NCI-H2227 (cell line): ENCODE measurements at regions not wholly inside any gene's neighbourhood (a gene's known extent, or its start where the extent isn't known, plus 50 kb on each side); places are given as distances from the start of the nearest gene placed in this dataset.
A peak's percentile ranks its signal among the peaks of the same experiment; 100 is the strongest.
"Not testable (repeated sequence)": the region's sequence is repeated elsewhere in the genome, so short reads cannot be mapped to it uniquely, and the experiment has no call there.

Source experiments
- DNase-seq: peaks from one replicate; lab custom pipeline; 2025; ENCODE audit not compliant: unreplicated experiment; lab: John Stamatoyannopoulos, UW

GRCh38 chr2:55124682-55125081, 74.4 kb upstream of the RTN4 start:
- DNase-seq: not testable (repeated sequence)

DNA sequence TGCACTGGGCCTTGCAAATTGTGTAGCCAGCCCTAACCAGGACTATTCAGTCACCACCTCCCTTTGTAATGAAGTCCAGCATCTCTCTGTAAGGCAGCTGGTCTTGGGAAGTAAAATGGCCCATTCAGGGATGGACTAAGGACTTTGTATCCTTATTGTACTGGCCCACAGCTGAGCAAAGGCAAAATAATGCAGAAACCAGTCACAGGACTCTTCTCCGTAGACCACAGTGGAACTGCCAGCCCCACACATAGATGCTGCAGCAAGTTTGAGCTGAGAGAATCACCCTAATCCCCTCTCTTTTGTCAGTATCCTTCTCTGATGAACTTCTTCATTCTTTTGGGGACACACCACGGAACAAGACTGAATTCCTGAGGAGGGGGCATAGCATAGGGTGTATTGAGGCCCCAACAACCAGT, 73.6 kb upstream of the RTN4 start:
- DNase-seq: no peak

DNA sequence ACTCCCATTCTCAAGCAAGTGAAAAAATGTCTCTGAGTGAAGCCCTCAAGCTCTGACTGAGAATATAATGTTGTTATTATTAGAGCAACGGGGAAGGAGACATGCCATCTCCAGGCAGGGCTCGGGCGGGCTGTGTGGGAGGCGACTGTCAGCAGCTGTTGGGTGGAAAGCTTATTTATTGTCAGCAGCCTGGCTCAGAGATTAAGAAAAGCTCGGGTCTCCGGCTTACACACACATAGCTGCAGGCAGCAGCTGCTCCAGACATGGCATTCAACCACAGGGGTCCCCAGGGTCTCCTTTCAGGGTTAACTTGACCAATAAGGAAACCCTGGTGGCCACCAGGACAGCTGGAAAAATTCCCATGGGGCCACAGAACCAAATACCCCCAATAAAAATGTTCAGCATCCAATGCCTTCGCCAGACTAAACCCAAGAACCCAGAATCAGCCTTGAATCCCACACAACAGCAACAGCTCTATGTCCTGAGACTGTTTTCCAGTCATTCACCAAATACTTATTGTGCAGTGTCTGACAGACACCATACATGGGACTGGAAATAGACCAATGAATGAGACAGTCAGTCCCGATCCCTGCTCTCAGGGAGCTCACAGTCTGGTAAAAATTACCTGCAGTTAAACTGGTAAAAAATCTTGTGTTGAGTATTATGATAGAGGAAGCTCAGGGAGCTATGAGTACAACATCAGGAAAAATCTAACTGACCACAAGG, 70.5 kb upstream of the RTN4 start:
- peak; percentile 74 for DNase-seq

DNA sequence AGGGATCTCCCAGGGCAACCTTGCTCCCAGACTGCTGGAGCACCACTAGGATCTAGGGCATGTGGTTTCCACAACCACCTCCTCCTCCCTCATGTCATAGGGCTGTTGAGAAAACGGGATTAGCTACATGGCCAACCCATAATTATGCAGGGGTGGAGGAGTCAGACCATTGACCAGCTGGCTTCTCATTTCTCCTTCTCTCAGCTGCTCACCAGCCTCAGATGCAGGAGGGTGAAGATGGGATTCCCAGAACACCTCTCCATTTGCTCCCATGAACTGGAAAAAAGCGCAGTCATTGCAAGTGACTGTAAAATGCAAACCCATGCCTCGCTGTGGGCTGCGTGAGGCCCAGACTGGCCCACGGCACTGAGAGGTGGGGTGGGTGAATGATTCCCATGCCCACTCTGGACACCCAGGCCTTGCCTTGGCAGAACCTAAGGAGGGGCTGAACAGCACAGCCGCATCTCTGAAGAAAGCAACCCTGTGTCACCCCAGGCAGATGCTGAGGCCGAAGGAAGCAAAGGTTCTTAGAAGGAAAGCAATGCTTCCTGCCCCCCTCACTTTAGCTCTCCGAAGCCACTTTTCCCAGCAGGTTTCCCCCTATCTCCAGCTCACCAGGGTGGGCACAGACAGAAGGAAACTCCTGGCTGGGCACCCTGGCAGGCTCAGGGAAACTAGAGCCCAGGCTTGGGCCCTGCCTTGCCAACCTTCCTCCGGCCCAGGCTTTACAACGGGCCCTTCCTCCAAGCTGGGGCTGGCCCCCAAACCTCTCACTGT, 69.6 kb upstream of the RTN4 start:
- peak; percentile 51 for DNase-seq

GRCh38 chr2:55118643-55119083, 68.4 kb upstream of the RTN4 start:
- DNase-seq: no peak

DNA sequence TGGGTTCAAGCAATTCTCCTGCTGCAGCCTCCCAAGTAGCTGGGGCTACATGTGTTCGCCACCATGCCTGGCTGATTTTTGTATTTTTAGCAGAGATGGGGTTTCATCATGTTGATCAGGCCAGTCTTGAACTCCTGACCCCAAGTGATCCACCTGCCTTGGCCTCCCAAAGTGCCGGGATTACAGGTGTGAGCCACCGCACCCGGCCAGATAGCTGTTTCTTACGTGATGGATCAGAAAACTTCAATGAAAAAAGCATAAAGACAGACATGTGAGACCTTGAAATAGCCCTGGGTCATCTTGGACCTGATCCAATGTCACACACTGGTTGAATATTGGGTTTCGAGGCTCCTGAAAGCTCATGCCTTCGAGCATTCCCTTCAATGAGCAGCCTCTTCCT, 66.7 kb upstream of the RTN4 start:
- DNase-seq: no peak

GRCh38 chr2:55116598-55116964, 66.3 kb upstream of the RTN4 start:
- DNase-seq: no peak

- no peak for DNase-seq
These were observed 65.7 kb upstream of the RTN4 start for GRCh38 chr2:55115761-55116597.

DNA sequence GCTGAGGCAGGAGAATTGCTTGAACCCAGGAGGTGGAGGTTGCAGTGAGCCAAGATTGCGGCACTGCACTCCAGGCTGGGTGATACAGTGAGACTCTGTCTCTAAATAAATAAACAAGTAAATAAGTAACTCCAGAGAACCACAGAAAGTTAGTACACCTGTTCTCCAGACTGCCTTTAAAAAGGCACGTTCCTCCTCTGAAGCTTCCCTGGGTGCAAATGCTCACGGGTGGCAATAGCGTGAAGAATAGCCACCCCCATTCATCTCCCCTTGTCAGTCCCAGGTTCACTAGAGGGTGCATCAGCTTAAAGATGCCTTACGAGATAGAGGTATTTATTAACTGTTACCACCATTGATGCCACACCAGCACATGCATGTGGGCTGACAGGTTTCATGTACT, 64.3 kb upstream of the RTN4 start:
- no peak for DNase-seq

- DNase-seq: no peak
These were observed 63.8 kb upstream of the RTN4 start for GRCh38 chr2:55114082-55114481.

GRCh38 chr2:55112229-55113031, 62.2 kb upstream of the RTN4 start:
- peak; percentile 86 for DNase-seq

DNA sequence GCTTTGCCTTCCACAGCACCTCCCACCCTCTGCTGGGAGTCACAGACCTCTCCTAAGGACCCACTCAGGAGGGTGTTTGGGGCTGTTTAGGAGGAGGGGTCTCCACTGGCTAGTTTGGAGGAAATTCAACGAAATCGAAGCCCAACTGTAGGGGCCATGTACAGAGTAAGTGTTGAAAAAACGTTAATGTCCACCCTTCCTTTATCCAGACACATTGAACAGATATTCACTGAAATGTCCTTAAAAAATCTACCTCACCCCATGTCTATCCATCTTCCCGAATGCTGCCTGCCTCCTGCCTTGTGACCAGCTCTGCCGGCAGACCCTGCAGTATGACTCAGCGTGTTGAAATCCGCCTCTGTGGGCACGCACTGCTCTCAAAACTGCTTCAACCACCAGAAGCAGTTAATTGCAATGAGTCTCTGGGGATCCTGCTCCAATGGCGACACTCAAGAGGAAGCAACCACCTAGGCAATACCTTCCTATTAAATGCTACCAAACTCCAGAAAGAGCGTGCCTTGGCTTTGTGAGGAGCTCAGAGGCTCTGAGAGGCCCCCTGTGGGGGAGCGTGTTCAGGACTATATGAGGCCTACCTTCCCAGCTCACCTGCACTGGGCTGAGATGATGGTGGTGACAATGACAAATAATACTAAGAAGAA, 61.4 kb upstream of the RTN4 start:
- DNase-seq: peak; percentile 83

DNA sequence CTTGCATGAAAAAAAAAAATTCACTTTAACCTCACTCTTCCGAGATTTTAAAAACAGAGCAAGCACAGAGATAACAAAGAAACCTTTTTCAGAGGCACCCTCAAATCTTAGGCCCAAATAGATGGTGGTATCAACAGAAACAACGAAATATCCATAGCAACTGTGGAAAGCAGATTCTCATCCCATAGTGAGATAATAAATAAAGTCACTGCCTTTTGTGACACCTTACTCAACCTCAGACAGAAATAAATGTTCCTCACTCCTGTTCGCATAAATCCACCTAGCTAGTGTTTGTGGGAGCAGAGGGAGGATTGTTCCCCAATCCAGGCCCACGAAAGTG, 60.9 kb upstream of the RTN4 start:
- DNase-seq: no peak

- DNase-seq: peak; percentile 45
These were observed 59.1 kb upstream of the RTN4 start for GRCh38 chr2:55109219-55109891.

- DNase-seq: peak; percentile 14
These were observed 58.4 kb upstream of the RTN4 start for GRCh38 chr2:55108456-55109160.

GRCh38 chr2:55107436-55107835, 57.2 kb upstream of the RTN4 start:
- no peak for DNase-seq

GRCh38 chr2:55106148-55106547, 55.9 kb upstream of the RTN4 start:
- no peak for DNase-seq

DNA sequence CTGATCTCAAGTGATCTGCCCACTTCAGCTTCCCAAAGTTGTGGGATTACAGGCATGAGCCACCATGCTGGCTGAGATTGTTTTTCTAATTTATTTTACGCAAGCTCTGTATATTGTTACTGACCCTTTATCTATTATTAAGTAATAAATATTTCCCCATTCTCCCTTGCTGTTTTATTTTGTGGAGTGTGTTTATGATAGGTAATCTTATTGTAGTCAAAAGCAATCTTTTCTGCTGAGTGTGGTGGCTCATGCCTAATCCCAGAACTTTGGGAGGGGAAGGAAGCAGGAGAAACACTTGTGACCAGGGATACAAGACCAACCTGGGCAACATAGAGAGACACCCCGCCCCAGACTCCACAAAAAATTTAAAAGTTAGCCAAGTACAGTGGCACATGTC, 55.2 kb upstream of the RTN4 start:
- DNase-seq: no peak

- no peak for DNase-seq
These were observed 52.8 kb upstream of the RTN4 start for GRCh38 chr2:55103046-55103445.
